K562 (cell line): ENCODE measurements at regions not wholly inside any gene's neighbourhood (a gene's known extent, or its start where the extent isn't known, plus 50 kb on each side); places are given as distances from the start of the nearest gene placed in this dataset.

Experiments used
- ATAC-seq: fragments of 200-7000 bp; cut with Tn5 transposase; 3 replicates; pipeline ENCODE4 v1.9.1; 2020; ENCODE audit warnings: moderate library complexity
- BruUV-seq: library from RNA; stranded (reverse); fragments of 400-500 nt; replicated peaks from 2 replicates; lab custom pipeline; 2021; lab: Mats Ljungman, UMichigan
- CTCF ChIA-PET: fragments of 300-600 bp; formaldehyde crosslinking; extraction: SDS; loops from one replicate; lab custom pipeline; 2021; ENCODE audit warnings: low intra/inter-chr PET ratio; lab: Yijun Ruan, JAX
- POLR2A ChIA-PET: fragments of 300-600, 350-650 bp; sonication (Branson Sonifier 250); formaldehyde crosslinking; extraction: SDS; loops from one replicate; lab custom pipeline; 2021; ENCODE audit warnings: antibody characterized with exemption, inconsistent platforms; lab: Yijun Ruan, JAX
- DNase-seq, 4 experiments: peaks; one replicate each; pipeline versions ENCODE4 v3.0.0 to v3.0.0-alpha.2; 2011 to 2018; ENCODE audit warnings: low spot score in 3 of 4, mixed read lengths in 3 of 4; ENCODE audit errors: extremely low read depth in 1 of 4
- FAIRE-seq: peaks from 2 replicates; lab custom pipeline; 2011; peaks lifted over from hg19 to GRCh38; lab: Jason Lieb, UNC
- H2AFZ ChIP-seq: 2 replicates; pipeline ENCODE4 v1.6.0; 2011; ENCODE audit warnings: low read depth, low read length, control low read depth, inconsistent platforms
- H3K27ac ChIP-seq: fragments of 200-600 bp; 3 replicates; pipeline ENCODE4 v1.8.0; 2011; ENCODE audit warnings: low read depth, mild to moderate bottlenecking, control low read depth, inconsistent platforms, low read length, moderate library complexity, mixed read lengths; ENCODE audit errors: extremely low read depth
- H3K27me3 ChIP-seq, 2 experiments: fragments of 300-600 bp in 1 of 2; 2 replicates in 1 of 2; 3 replicates in 1 of 2; pipeline versions ENCODE4 v1.6.0 to v1.8.0; 2011; ENCODE audit warnings: inconsistent platforms in 2 of 2, low read length in 2 of 2, mild to moderate bottlenecking in 1 of 2, mixed read lengths in 1 of 2, moderate library complexity in 1 of 2; ENCODE audit not compliant: control insufficient read depth in 2 of 2, insufficient read depth in 2 of 2
- H3K36me3 ChIP-seq: fragments of 300-600 bp; 3 replicates; pipeline ENCODE4 v1.8.0; 2011; ENCODE audit warnings: mild to moderate bottlenecking, low read length, inconsistent platforms; ENCODE audit not compliant: control insufficient read depth, insufficient read depth
- H3K4me1 ChIP-seq, 2 experiments: fragments of 200-600 bp in 1 of 2; replicated peaks in 1 of 2; 2 replicates in 1 of 2; 3 replicates in 1 of 2; pipeline versions ENCODE4 v1.5.1 to v1.8.0; 2011; ENCODE audit warnings: inconsistent platforms in 2 of 2, low read length in 2 of 2, mild to moderate bottlenecking in 1 of 2, mixed read lengths in 1 of 2, moderate library complexity in 1 of 2; ENCODE audit not compliant: control insufficient read depth in 2 of 2, insufficient read depth in 2 of 2
- H3K4me2 ChIP-seq: 2 replicates; pipeline ENCODE4 v1.6.1; 2011; ENCODE audit warnings: low read length, control low read depth, inconsistent platforms, mixed read lengths; ENCODE audit not compliant: insufficient read depth
- H3K4me3 ChIP-seq: fragments of 200-600 bp; sonication (generic), shearing (Covaris generic); 2 replicates; pipeline ENCODE4 v1.5.1; 2016; ENCODE audit warnings: control low read depth, inconsistent platforms
- H3K79me2 ChIP-seq: fragments of 200-600 bp; 3 replicates; pipeline ENCODE4 v1.8.0; 2011; ENCODE audit warnings: low read length, inconsistent platforms; ENCODE audit not compliant: control insufficient read depth, insufficient read depth
- H3K9ac ChIP-seq, 2 experiments: 2 replicates each; pipeline versions ENCODE4 v1.6.0 to v1.6.1; 2011; ENCODE audit warnings: low read depth in 2 of 2, low read length in 2 of 2, control low read depth in 1 of 2, inconsistent platforms in 1 of 2, mild to moderate bottlenecking in 1 of 2, mixed read lengths in 1 of 2; ENCODE audit not compliant: insufficient read depth in 1 of 2
- H3K9me1 ChIP-seq: one replicate; pipeline ENCODE4 v1.6.0; 2011; ENCODE audit warnings: inconsistent platforms, mild to moderate bottlenecking, low read length, moderate library complexity; ENCODE audit not compliant: control insufficient read depth, insufficient read depth
- H3K9me3 ChIP-seq: replicated peaks from 2 replicates; pipeline ENCODE4 v1.5.1; 2011; ENCODE audit warnings: low read depth, low read length, inconsistent platforms; ENCODE audit not compliant: control insufficient read depth, insufficient read depth
- H4K20me1 ChIP-seq: replicated peaks from 2 replicates; pipeline ENCODE4 v1.6.1; 2011; ENCODE audit warnings: low read length, inconsistent platforms, mixed read lengths; ENCODE audit not compliant: control insufficient read depth, insufficient read depth
- CCAR2 ChIP-seq: fragments of 200-400 bp; formaldehyde crosslinking; IDR thresholded peaks from 2 replicates; pipeline ENCODE4 v1.6.1; 2017; ENCODE audit warnings: mild to moderate bottlenecking, low read depth, low read length
- DNMT1 ChIP-seq: fragments of 450-650 bp; IDR thresholded peaks from 2 replicates; pipeline ENCODE4 v1.6.1; 2016; ENCODE audit warnings: antibody characterized with exemption, mild to moderate bottlenecking
- FOXM1 ChIP-seq, 2 experiments: fragments of 450-650 bp in 1 of 2; sonication (generic) in 1 of 2; formaldehyde crosslinking in 1 of 2; IDR thresholded peaks; 2 replicates each; pipeline versions ENCODE4 v1.6.1 to v1.9.0; 2017 to 2022; ENCODE audit warnings: low read depth in 2 of 2, mild to moderate bottlenecking in 2 of 2, missing genetic modification reagents in 1 of 2, moderate library complexity in 1 of 2
- GABPA ChIP-seq: fragments of 200-800 bp; sonication (Bioruptor generic); conservative IDR thresholded peaks from 2 replicates; pipeline ENCODE4 v1.6.1; 2016; ENCODE audit warnings: low read depth, missing genetic modification characterization, missing compliant biosample characterization
- MED1 ChIP-seq: sonication (generic); formaldehyde crosslinking; IDR thresholded peaks from 2 replicates; pipeline ENCODE4 v1.8.1; 2023; ENCODE audit warnings: missing genetic modification reagents, borderline replicate concordance
- MXD1 ChIP-seq: fragments of 250-450 bp; sonication (Bioruptor Pico); IDR thresholded peaks from 2 replicates; pipeline ENCODE4 v1.8.0; 2021; ENCODE audit warnings: borderline replicate concordance, mild to moderate bottlenecking, moderate library complexity; ENCODE audit not compliant: poor library complexity, severe bottlenecking
- NFRKB ChIP-seq: fragments of 450-650 bp; IDR thresholded peaks from 2 replicates; pipeline ENCODE4 v1.6.1; 2016; ENCODE audit warnings: low read depth
- PATZ1 ChIP-seq: fragments of 250-450 bp; sonication (Bioruptor Pico); IDR thresholded peaks from 2 replicates; pipeline ENCODE4 v1.5.0; 2020; ENCODE audit warnings: mild to moderate bottlenecking, borderline replicate concordance
- SOX6 ChIP-seq: fragments of 450-650 bp; IDR thresholded peaks from 2 replicates; pipeline ENCODE4 v1.6.1; 2014; ENCODE audit warnings: mild to moderate bottlenecking
- VEZF1 ChIP-seq: fragments of 200-800 bp; sonication (Bioruptor generic); IDR thresholded peaks from 2 replicates; pipeline ENCODE4 v1.6.1; 2017; ENCODE audit warnings: missing genetic modification characterization, missing compliant biosample characterization
- XRCC4 ChIP-seq: IDR thresholded peaks from one replicate; pipeline ENCODE4 v1.6.1; 2011; ENCODE audit not compliant: insufficient read depth, insufficient read length; ENCODE audit errors: extremely low read depth
- ZNF12 ChIP-seq: sonication (generic); formaldehyde crosslinking; IDR thresholded peaks from 2 replicates; pipeline ENCODE4 v1.4.0; 2020; ENCODE audit warnings: mild to moderate bottlenecking, missing genetic modification reagents
- ZNF143 ChIP-seq: sonication (generic); formaldehyde crosslinking; IDR thresholded peaks from 2 replicates; pipeline ENCODE4 v1.9.0; 2022; ENCODE audit warnings: mild to moderate bottlenecking, missing genetic modification reagents
- ZNF696 ChIP-seq: fragments of 250-450 bp; sonication (Bioruptor Pico); conservative IDR thresholded peaks from 2 replicates; pipeline ENCODE4 v1.4.0; 2020; ENCODE audit warnings: mild to moderate bottlenecking, moderate library complexity
- WGBS: fragments of 100-300 bp; shearing (Covaris generic); methylation state at CpG from one replicate; pipeline ENCODE4 v1.1.6; 2016; ENCODE audit warnings: low coverage, mixed read lengths; ENCODE audit not compliant: insufficient coverage; ENCODE audit errors: missing lambda C conversion rate; 5-methylcytosine and 5-hydroxymethylcytosine counted together
- in situ Hi-C: fragments of 300-500 bp; cut with MboI; formaldehyde crosslinking; loops from 4 replicates; pipeline ENCODE4 v1.15.0; 2018; ENCODE audit warnings: inconsistent platforms, mixed read lengths
- intact Hi-C: fragments of 100-400 bp; cut with micrococcal nuclease; formaldehyde crosslinking; loops from 2 replicates; pipeline ENCODE4 v1.14.2; 2022
- TF ChIP-seq, protein P1 (sequence below), 2 experiments: fragments of 450-650 bp in 1 of 2; IDR thresholded peaks; 2 replicates each; pipeline ENCODE4 v1.6.1; 2011 to 2017; ENCODE audit warnings: low read depth in 2 of 2, antibody characterized with exemption in 1 of 2, borderline replicate concordance in 1 of 2, low read length in 1 of 2, mild to moderate bottlenecking in 1 of 2, mixed read lengths in 1 of 2; ENCODE audit not compliant: control insufficient read depth in 1 of 2

- no peaks in the 10 kb centered on the region for H4K20me1 ChIP-seq
- H3K4me1 ChIP-seq = no peaks in the 10 kb centered on the region
- no peaks in the 10 kb centered on the region for H3K79me2 ChIP-seq
- H3K36me3 ChIP-seq = no peaks in the 10 kb centered on the region
- POLR2A ChIA-PET = interaction anchor here (1.1 kb wide), 1 partner anchor 41 kb away, joined by 3 read pairs; no protein-coding TSS in a partner anchor
- no peak overlapping the region for H3K4me2 ChIP-seq
- in situ Hi-C loops = no loop called here
- 7% methylated on average over 1 of the region's 1 CpG for WGBS
- BruUV-seq = no TSS peak
- intact Hi-C loops = no loop called here
- no peak overlapping the region for H3K4me3 ChIP-seq
- FAIRE-seq (no peak), DNase-seq (no peak), ATAC-seq (no peak)
- no peak overlapping the region for H3K9ac ChIP-seq
- no peaks in the 10 kb centered on the region for H3K9me3 ChIP-seq
- CTCF ChIA-PET = no interaction called here
- H2AFZ ChIP-seq = no peak overlapping the region
- H3K27ac ChIP-seq = no peak overlapping the region
- no peaks in the 10 kb centered on the region for H3K27me3 ChIP-seq
- H3K9me1 ChIP-seq = no peaks in the 10 kb centered on the region
- TF ChIP-seq ZNF696 (CRISPR knock-in tag) (no peak), VEZF1 (no peak), ZNF143 (CRISPR knock-in tag) (no peak), MED1 (CRISPR knock-in tag) (no peak), NFRKB (no peak), PATZ1 (CRISPR knock-in tag) (no peak), ZNF12 (no peak), FOXM1 (IDR thresholded peaks at IDR 0.05; ENCODE audit: low read depth) (no peak), FOXM1 (CRISPR knock-in tag; IDR thresholded peaks at IDR 0.05; ENCODE audit: low read depth) (no peak), XRCC4 (no peak), SOX6 (no peak), GABPA (no peak), DNMT1 (no peak), MXD1 (no peak), CCAR2 (no peak)
- TF ChIP-seq, protein P1, sequence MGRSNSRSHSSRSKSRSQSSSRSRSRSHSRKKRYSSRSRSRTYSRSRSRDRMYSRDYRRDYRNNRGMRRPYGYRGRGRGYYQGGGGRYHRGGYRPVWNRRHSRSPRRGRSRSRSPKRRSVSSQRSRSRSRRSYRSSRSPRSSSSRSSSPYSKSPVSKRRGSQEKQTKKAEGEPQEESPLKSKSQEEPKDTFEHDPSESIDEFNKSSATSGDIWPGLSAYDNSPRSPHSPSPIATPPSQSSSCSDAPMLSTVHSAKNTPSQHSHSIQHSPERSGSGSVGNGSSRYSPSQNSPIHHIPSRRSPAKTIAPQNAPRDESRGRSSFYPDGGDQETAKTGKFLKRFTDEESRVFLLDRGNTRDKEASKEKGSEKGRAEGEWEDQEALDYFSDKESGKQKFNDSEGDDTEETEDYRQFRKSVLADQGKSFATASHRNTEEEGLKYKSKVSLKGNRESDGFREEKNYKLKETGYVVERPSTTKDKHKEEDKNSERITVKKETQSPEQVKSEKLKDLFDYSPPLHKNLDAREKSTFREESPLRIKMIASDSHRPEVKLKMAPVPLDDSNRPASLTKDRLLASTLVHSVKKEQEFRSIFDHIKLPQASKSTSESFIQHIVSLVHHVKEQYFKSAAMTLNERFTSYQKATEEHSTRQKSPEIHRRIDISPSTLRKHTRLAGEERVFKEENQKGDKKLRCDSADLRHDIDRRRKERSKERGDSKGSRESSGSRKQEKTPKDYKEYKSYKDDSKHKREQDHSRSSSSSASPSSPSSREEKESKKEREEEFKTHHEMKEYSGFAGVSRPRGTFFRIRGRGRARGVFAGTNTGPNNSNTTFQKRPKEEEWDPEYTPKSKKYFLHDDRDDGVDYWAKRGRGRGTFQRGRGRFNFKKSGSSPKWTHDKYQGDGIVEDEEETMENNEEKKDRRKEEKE (IDR thresholded peaks at IDR 0.05; ENCODE audit: borderline replicate concordance in 1 of 2, control insufficient read depth in 1 of 2, low read depth in 2 of 2, low read length in 1 of 2) = no peak
These were observed 250.3 kb downstream of the DLEU7 start for GRCh38 chr13:50593207-50593606.
